ENCODE measurements at regions not wholly inside any gene's neighbourhood (a gene's known extent, or its start where the extent isn't known, plus 50 kb on each side); places are given as distances from the start of the nearest gene placed in this dataset.

GRCh38 chr13:84684804-84685203, 802.5 kb upstream of the SLITRK1 start:
- H2BK5ac ChIP-seq (ENCODE audit: low read depth, low read length, poor library complexity, severe bottlenecking), result no peak overlapping the region
- CTCF ChIA-PET, result no interaction called here
- in situ Hi-C loops (cut with MboI; ENCODE audit: low sequenced_read_pairs), result no loop called here
- no peak overlapping the region for H3K4ac ChIP-seq (ENCODE audit: low read depth, low read length)
- no peak overlapping the region for H3K27ac ChIP-seq (ENCODE audit: insufficient read depth, low read length)
- TF ChIP-seq RFX5 (IDR thresholded peaks at IDR 0.05; ENCODE audit: low read depth, low read length), result no peak
- TF ChIP-seq CTCF (conservative IDR thresholded peaks at IDR 0.05; ENCODE audit: low read depth, low read length), result no peak
- no peak for TF ChIP-seq FOS (IDR thresholded peaks at IDR 0.05; ENCODE audit: low read depth, low read length)
- TF ChIP-seq MXI1 (IDR thresholded peaks at IDR 0.05; ENCODE audit: borderline replicate concordance, low read depth, low read length), result no peak
- no peak for TF ChIP-seq USF2 (IDR thresholded peaks at IDR 0.05; ENCODE audit: low read depth, low read length)
- TF ChIP-seq SMC3 (IDR thresholded peaks at IDR 0.05; ENCODE audit: low read depth, low read length), result no peak
- TF ChIP-seq BHLHE40 (IDR thresholded peaks at IDR 0.05; ENCODE audit: low read depth, low read length), result no peak
- TF ChIP-seq MAFK (IDR thresholded peaks at IDR 0.05; ENCODE audit: low read depth, low read length), result no peak
- TF ChIP-seq CEBPB (IDR thresholded peaks at IDR 0.05; ENCODE audit: low read depth, low read length), result no peak
- TF ChIP-seq NFE2L2 (IDR thresholded peaks at IDR 0.05; ENCODE audit: low read depth, low read length), result no peak
- TF ChIP-seq ELK1 (IDR thresholded peaks at IDR 0.05; ENCODE audit: borderline replicate concordance, low read depth, low read length), result no peak
- TF ChIP-seq RCOR1 (IDR thresholded peaks at IDR 0.05; ENCODE audit: insufficient replicate concordance, low read length), result no peak
- no peak for TF ChIP-seq POLR2A (IDR thresholded peaks at IDR 0.05; ENCODE audit: low read depth, low read length)
- no peak for TF ChIP-seq MAZ (IDR thresholded peaks at IDR 0.05; ENCODE audit: borderline replicate concordance, low read depth, low read length)
- no peaks in the 10 kb centered on the region for H3K36me3 ChIP-seq (ENCODE audit: control insufficient read depth, insufficient read depth, low read length)
- POLR2A ChIA-PET (ENCODE audit: unreplicated experiment), result no interaction called here
- no peak overlapping the region for H4K8ac ChIP-seq (ENCODE audit: low read depth in 2 of 2, low read length in 2 of 2)
- no peak overlapping the region for H3K56ac ChIP-seq (ENCODE audit: extremely low read depth, insufficient read depth, low read length)
- no peaks in the 10 kb centered on the region for H3K9me1 ChIP-seq (ENCODE audit: insufficient read depth, low read length)
- H3K27me3 ChIP-seq (ENCODE audit: control insufficient read depth, insufficient read depth, low read length), result no peaks in the 10 kb centered on the region
- no peak overlapping the region for H2AK9ac ChIP-seq (replicated peaks; ENCODE audit: low read depth, low read length, poor library complexity)
- H2BK20ac ChIP-seq (ENCODE audit: low read depth, low read length), result no peak overlapping the region
- no peaks in the 10 kb centered on the region for H4K20me1 ChIP-seq (ENCODE audit: insufficient read depth, low read length)
- no CpG with 5 or more reads among the region's 6 CpGs for WGBS, 2 experiments (ENCODE audit: extremely low coverage in 2 of 2, insufficient read length in 1 of 2)
- no peak overlapping the region for H3K18ac ChIP-seq (ENCODE audit: low read depth, low read length)
- ATAC-seq (ENCODE audit: low read depth) (no peak), DNase-seq (peak; percentile 1)
- H2BK120ac ChIP-seq (ENCODE audit: low read depth, low read length), result no peak overlapping the region
- H3K9ac ChIP-seq (ENCODE audit: low read depth, low read length), result no peak overlapping the region
- no peaks in the 10 kb centered on the region for H3K9me3 ChIP-seq (ENCODE audit: control insufficient read depth, insufficient read depth, low read length)
- H3K79me1 ChIP-seq (ENCODE audit: low read depth in 1 of 2, low read length in 2 of 2), result no peaks in the 10 kb centered on the region
- no peak overlapping the region for H3K14ac ChIP-seq (replicated peaks; ENCODE audit: low read depth, low read length)
- no TSS peak for BruUV-seq (replicated peaks)
- H3K4me1 ChIP-seq (ENCODE audit: control insufficient read depth, insufficient read depth, low read length), result no peaks in the 10 kb centered on the region
- no peak overlapping the region for H3K4me3 ChIP-seq (ENCODE audit: insufficient read depth, low read depth, low read length)
- H4K5ac ChIP-seq (ENCODE audit: low read depth, low read length), result no peak overlapping the region
- H2AFZ ChIP-seq (replicated peaks; ENCODE audit: low read length, poor library complexity), result no peak overlapping the region
- no peak overlapping the region for H2AK5ac ChIP-seq (ENCODE audit: low read depth, low read length)
- intact Hi-C loops (cut with micrococcal nuclease), result no loop called here
- H3K4me2 ChIP-seq (ENCODE audit: low read depth, low read length), result no peak overlapping the region
- no peak overlapping the region for H4K91ac ChIP-seq (ENCODE audit: insufficient read depth, low read depth, low read length)
- no peak overlapping the region for H2BK15ac ChIP-seq (ENCODE audit: low read depth, low read length)
- dilution Hi-C loops (cut with HindIII; ENCODE audit: low sequenced_read_pairs, unreplicated experiment), result no loop called here
- no peak overlapping the region for H3K23ac ChIP-seq (ENCODE audit: low read depth, low read length)

Measured in IMR-90 (cell line).